ENCODE measurements at regions not wholly inside any gene's neighbourhood (a gene's known extent, or its start where the extent isn't known, plus 50 kb on each side); places are given as distances from the start of the nearest gene placed in this dataset.

GRCh38 chr1:168799927-168800605 is 71.1 kb upstream of the DPT start:
- TF ChIP-seq EP300 (IDR thresholded peaks at IDR 0.05): no peak
- no peak for TF ChIP-seq POLR2A (IDR thresholded peaks at IDR 0.05)
- no peak for TF ChIP-seq CTCF (IDR thresholded peaks at IDR 0.05)
- TF ChIP-seq POLR2AphosphoS5 (IDR thresholded peaks at IDR 0.05): no peak

Measured in upper lobe of left lung (tissue), 4 donors.